GM21786 (cell line): ENCODE measurements at regions not wholly inside any gene's neighbourhood (a gene's known extent, or its start where the extent isn't known, plus 50 kb on each side); places are given as distances from the start of the nearest gene placed in this dataset.

Experiments
- ATAC-seq: cut with Tn5 transposase; IDR thresholded peaks from one replicate; pipeline ENCODE4 v1.9.1; 2021; ENCODE audit not compliant: unreplicated experiment

GRCh38 chr20:48467622-48468021 is 360.2 kb downstream of the PREX1 start:
- ATAC-seq = no peak

GRCh38 chr20:48465271-48465670 is 362.5 kb downstream of the PREX1 start:
- no peak for ATAC-seq

- no peak for ATAC-seq
These were observed 363.9 kb downstream of the PREX1 start for GRCh38 chr20:48463916-48464315.

- no peak for ATAC-seq
These were observed 364.6 kb downstream of the PREX1 start for GRCh38 chr20:48463096-48463720.

- no peak for ATAC-seq
These were observed 366.1 kb downstream of the PREX1 start for GRCh38 chr20:48461735-48462119.

- no peak for ATAC-seq
These were observed 366.6 kb downstream of the PREX1 start for GRCh38 chr20:48461091-48461734.

- no peak for ATAC-seq
These were observed 367.1 kb downstream of the PREX1 start for GRCh38 chr20:48460681-48461080.

- no peak for ATAC-seq
These were observed 367.9 kb downstream of the PREX1 start for GRCh38 chr20:48459722-48460395.

GRCh38 chr20:48458601-48459385 is 369.0 kb downstream of the PREX1 start:
- no peak for ATAC-seq

GRCh38 chr20:48458003-48458377 is 369.8 kb downstream of the PREX1 start:
- ATAC-seq = no peak

- ATAC-seq = no peak
These were observed 370.4 kb downstream of the PREX1 start for GRCh38 chr20:48457193-48458002.

- peak; percentile 46 for ATAC-seq
These were observed 371.2 kb downstream of the PREX1 start for GRCh38 chr20:48456366-48457192.

GRCh38 chr20:48455651-48456365 is 372.0 kb downstream of the PREX1 start:
- ATAC-seq = no peak

GRCh38 chr20:48454671-48455490 is 372.9 kb downstream of the PREX1 start:
- no peak for ATAC-seq

- no peak for ATAC-seq
These were observed 374.2 kb downstream of the PREX1 start for GRCh38 chr20:48453477-48454093.

- ATAC-seq = no peak
These were observed 376.4 kb downstream of the PREX1 start for GRCh38 chr20:48451401-48451800.

- no peak for ATAC-seq
These were observed 378.9 kb downstream of the PREX1 start for GRCh38 chr20:48448666-48449600.
